HCT116 (cell line): ENCODE measurements at regions not wholly inside any gene's neighbourhood (a gene's known extent, or its start where the extent isn't known, plus 50 kb on each side); places are given as distances from the start of the nearest gene placed in this dataset.

ENCODE experiments used
- ATAC-seq: fragments of 200-7000 bp; cut with Tn5 transposase; 2 replicates; pipeline ENCODE4 v1.9.1; 2020; ENCODE audit warnings: mild to moderate bottlenecking, moderate library complexity
- BruUV-seq: library from RNA; stranded (reverse); fragments of 400-500 nt; replicated peaks from 2 replicates; lab custom pipeline; 2021; lab: Mats Ljungman, UMichigan
- CTCF ChIA-PET: fragments of 300-600 bp; sonication (Branson Sonifier 250); formaldehyde crosslinking; loops from one replicate; lab custom pipeline; 2021; ENCODE audit warnings: antibody characterized with exemption; lab: Charles Lee
- POLR2A ChIA-PET: fragments of 300-600, 350-600 bp; sonication (Branson Sonifier 250); formaldehyde crosslinking; loops from one replicate; lab custom pipeline; 2021; ENCODE audit warnings: antibody characterized with exemption; lab: Charles Lee
- RAD21 ChIA-PET, 2 experiments: fragments of 300-600 bp; sonication (Branson Sonifier 250); formaldehyde crosslinking; loops; one replicate each; lab custom pipeline; 2023; ENCODE audit warnings: low total read pairs in 2 of 2; ENCODE audit not compliant: uncharacterized antibody in 2 of 2, unreplicated experiment in 2 of 2, low non-redundant PET in 1 of 2; lab: Charles Lee
- DNase-seq: peaks from one replicate; pipeline ENCODE4 v3.0.0-alpha.2; 2010; ENCODE audit warnings: low read depth, low spot score
- H2AFZ ChIP-seq: fragments of 200-600 bp; shearing (Covaris generic), sonication (generic); 2 replicates; pipeline ENCODE4 v1.6.1; 2017; ENCODE audit warnings: low read depth, mixed run types, mixed read lengths, antibody characterized with exemption, low read length; ENCODE audit not compliant: poor library complexity, severe bottlenecking
- H3K27ac ChIP-seq: 2 replicates; pipeline ENCODE4 v1.5.1; 2012; ENCODE audit warnings: low read depth, low read length
- H3K27me3 ChIP-seq: fragments of 200-600 bp; sonication (generic); 2 replicates; pipeline ENCODE4 v1.6.1; 2016; ENCODE audit warnings: mixed run types, low read length, mixed read lengths; ENCODE audit not compliant: insufficient read depth
- H3K36me3 ChIP-seq, 2 experiments: fragments of 200-500 bp in 1 of 2; fragments of 200-600 bp in 1 of 2; sonication (Bioruptor generic) in 1 of 2; sonication (generic) in 1 of 2; 2 replicates each; pipeline versions ENCODE4 v1.5.1 to v1.6.1; 2014 to 2016; ENCODE audit warnings: low read length in 2 of 2, inconsistent platforms in 1 of 2, mixed read lengths in 1 of 2, mixed run types in 1 of 2; ENCODE audit not compliant: insufficient read depth in 2 of 2, control insufficient read depth in 1 of 2
- H3K4me1 ChIP-seq, 2 experiments: fragments of 200-600 bp in 1 of 2; sonication (generic) in 1 of 2; 2 replicates each; pipeline versions ENCODE4 v1.5.1 to v1.6.1; 2012 to 2017; ENCODE audit warnings: low read length in 2 of 2, inconsistent platforms in 1 of 2, mild to moderate bottlenecking in 1 of 2, mixed read lengths in 1 of 2, mixed run types in 1 of 2, moderate library complexity in 1 of 2; ENCODE audit not compliant: insufficient read depth in 2 of 2, control insufficient read depth in 1 of 2
- H3K4me2 ChIP-seq: fragments of 200-600 bp; sonication (generic); 2 replicates; pipeline ENCODE4 v1.6.1; 2017; ENCODE audit warnings: mixed run types, low read length, mixed read lengths
- H3K4me3 ChIP-seq, 2 experiments: fragments of 200-600 bp in 1 of 2; sonication (generic) in 1 of 2; replicated peaks in 1 of 2; 2 replicates each; pipeline ENCODE4 v1.5.1; 2011 to 2016; ENCODE audit warnings: low read length in 2 of 2, control low read depth in 1 of 2, low read depth in 1 of 2, mild to moderate bottlenecking in 1 of 2, mixed read lengths in 1 of 2, mixed run types in 1 of 2
- H3K79me2 ChIP-seq: fragments of 200-600 bp; sonication (generic); 2 replicates; pipeline ENCODE4 v1.6.1; 2017; ENCODE audit warnings: mild to moderate bottlenecking, mixed run types, low read length, moderate library complexity, mixed read lengths; ENCODE audit not compliant: insufficient read depth
- H3K9ac ChIP-seq: fragments of 200-600 bp; sonication (generic); 2 replicates; pipeline ENCODE4 v1.6.1; 2016; ENCODE audit warnings: low read length, mixed read lengths
- H3K9me2 ChIP-seq: fragments of 200-600 bp; sonication (generic), shearing (Covaris generic); 2 replicates; pipeline ENCODE4 v1.6.1; 2017; ENCODE audit warnings: mixed run types, mild to moderate bottlenecking, moderate library complexity; ENCODE audit not compliant: insufficient read depth
- H3K9me3 ChIP-seq, 2 experiments: fragments of 200-500 bp in 1 of 2; fragments of 200-600 bp in 1 of 2; sonication (Bioruptor generic) in 1 of 2; sonication (generic) in 1 of 2; 2 replicates each; pipeline ENCODE4 v1.6.1; 2014 to 2017; ENCODE audit warnings: low read length in 2 of 2, mixed read lengths in 2 of 2, inconsistent platforms in 1 of 2, low read depth in 1 of 2, mild to moderate bottlenecking in 1 of 2, mixed run types in 1 of 2, moderate library complexity in 1 of 2; ENCODE audit not compliant: control insufficient read depth in 1 of 2, insufficient read depth in 1 of 2
- H4K20me1 ChIP-seq: fragments of 200-600 bp; sonication (generic), shearing (Covaris generic); 2 replicates; pipeline ENCODE4 v1.6.1; 2017; ENCODE audit warnings: mixed run types, mild to moderate bottlenecking, moderate library complexity; ENCODE audit not compliant: insufficient read depth
- CBX3 ChIP-seq: IDR thresholded peaks from 2 replicates; pipeline ENCODE4 v1.6.1; 2012; ENCODE audit warnings: low read depth
- CTCF ChIP-seq, 3 experiments: fragments of 200-600 bp in 1 of 3; sonication (generic) in 1 of 3; IDR thresholded peaks in 2 of 3; conservative IDR thresholded peaks in 1 of 3; 2 replicates each; pipeline ENCODE4 v1.5.1; 2012 to 2017; ENCODE audit warnings: low read depth in 2 of 3, low read length in 2 of 3, antibody characterized with exemption in 1 of 3, borderline replicate concordance in 1 of 3, control low read depth in 1 of 3, mild to moderate bottlenecking in 1 of 3, mixed read lengths in 1 of 3, mixed run types in 1 of 3, moderate library complexity in 1 of 3; ENCODE audit not compliant: insufficient read depth in 1 of 3
- SRF ChIP-seq: IDR thresholded peaks from 2 replicates; pipeline ENCODE4 v1.6.1; 2012; ENCODE audit warnings: low read depth
- ZFX ChIP-seq: fragments of 450-650 bp; IDR thresholded peaks from 2 replicates; pipeline ENCODE4 v1.6.1; 2017
- intact Hi-C: fragments of 100-400 bp; cut with micrococcal nuclease; formaldehyde crosslinking; loops from 2 replicates; pipeline ENCODE4 v1.10.0; 2022
- TF ChIP-seq, protein P1 (sequence below): IDR thresholded peaks from 2 replicates; pipeline ENCODE4 v1.6.1; 2012; ENCODE audit warnings: low read depth
- TF ChIP-seq, protein P2 (sequence below): IDR thresholded peaks from 2 replicates; pipeline ENCODE4 v1.6.1; 2011; ENCODE audit warnings: mild to moderate bottlenecking, low read length, moderate library complexity; ENCODE audit not compliant: insufficient replicate concordance; ENCODE audit errors: extremely low read depth

- no peaks in the 10 kb centered on the region for H3K79me2 ChIP-seq
- H3K27me3 ChIP-seq = no peaks in the 10 kb centered on the region
- intact Hi-C loops = no loop called here
- RAD21 ChIA-PET = no interaction called here
- no TSS peak for BruUV-seq
- TF ChIP-seq CTCF (IDR thresholded peaks at IDR 0.05 in 2 of 3, conservative IDR thresholded peaks at IDR 0.05 in 1 of 3; ENCODE audit: borderline replicate concordance in 1 of 3, insufficient read depth in 1 of 3, low read depth in 2 of 3, low read length in 2 of 3) (no peak), ZFX (no peak), CBX3 (no peak), SRF (no peak)
- TF ChIP-seq, protein P1, sequence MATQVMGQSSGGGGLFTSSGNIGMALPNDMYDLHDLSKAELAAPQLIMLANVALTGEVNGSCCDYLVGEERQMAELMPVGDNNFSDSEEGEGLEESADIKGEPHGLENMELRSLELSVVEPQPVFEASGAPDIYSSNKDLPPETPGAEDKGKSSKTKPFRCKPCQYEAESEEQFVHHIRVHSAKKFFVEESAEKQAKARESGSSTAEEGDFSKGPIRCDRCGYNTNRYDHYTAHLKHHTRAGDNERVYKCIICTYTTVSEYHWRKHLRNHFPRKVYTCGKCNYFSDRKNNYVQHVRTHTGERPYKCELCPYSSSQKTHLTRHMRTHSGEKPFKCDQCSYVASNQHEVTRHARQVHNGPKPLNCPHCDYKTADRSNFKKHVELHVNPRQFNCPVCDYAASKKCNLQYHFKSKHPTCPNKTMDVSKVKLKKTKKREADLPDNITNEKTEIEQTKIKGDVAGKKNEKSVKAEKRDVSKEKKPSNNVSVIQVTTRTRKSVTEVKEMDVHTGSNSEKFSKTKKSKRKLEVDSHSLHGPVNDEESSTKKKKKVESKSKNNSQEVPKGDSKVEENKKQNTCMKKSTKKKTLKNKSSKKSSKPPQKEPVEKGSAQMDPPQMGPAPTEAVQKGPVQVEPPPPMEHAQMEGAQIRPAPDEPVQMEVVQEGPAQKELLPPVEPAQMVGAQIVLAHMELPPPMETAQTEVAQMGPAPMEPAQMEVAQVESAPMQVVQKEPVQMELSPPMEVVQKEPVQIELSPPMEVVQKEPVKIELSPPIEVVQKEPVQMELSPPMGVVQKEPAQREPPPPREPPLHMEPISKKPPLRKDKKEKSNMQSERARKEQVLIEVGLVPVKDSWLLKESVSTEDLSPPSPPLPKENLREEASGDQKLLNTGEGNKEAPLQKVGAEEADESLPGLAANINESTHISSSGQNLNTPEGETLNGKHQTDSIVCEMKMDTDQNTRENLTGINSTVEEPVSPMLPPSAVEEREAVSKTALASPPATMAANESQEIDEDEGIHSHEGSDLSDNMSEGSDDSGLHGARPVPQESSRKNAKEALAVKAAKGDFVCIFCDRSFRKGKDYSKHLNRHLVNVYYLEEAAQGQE = no peak
- TF ChIP-seq, protein P2, sequence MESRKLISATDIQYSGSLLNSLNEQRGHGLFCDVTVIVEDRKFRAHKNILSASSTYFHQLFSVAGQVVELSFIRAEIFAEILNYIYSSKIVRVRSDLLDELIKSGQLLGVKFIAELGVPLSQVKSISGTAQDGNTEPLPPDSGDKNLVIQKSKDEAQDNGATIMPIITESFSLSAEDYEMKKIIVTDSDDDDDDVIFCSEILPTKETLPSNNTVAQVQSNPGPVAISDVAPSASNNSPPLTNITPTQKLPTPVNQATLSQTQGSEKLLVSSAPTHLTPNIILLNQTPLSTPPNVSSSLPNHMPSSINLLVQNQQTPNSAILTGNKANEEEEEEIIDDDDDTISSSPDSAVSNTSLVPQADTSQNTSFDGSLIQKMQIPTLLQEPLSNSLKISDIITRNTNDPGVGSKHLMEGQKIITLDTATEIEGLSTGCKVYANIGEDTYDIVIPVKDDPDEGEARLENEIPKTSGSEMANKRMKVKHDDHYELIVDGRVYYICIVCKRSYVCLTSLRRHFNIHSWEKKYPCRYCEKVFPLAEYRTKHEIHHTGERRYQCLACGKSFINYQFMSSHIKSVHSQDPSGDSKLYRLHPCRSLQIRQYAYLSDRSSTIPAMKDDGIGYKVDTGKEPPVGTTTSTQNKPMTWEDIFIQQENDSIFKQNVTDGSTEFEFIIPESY = no peak
- no peaks in the 10 kb centered on the region for H3K9me2 ChIP-seq
- CTCF ChIA-PET = no interaction called here
- H3K36me3 ChIP-seq = no peaks in the 10 kb centered on the region
- DNase-seq = no peak
- no peak overlapping the region for H3K4me2 ChIP-seq
- H4K20me1 ChIP-seq = no peaks in the 10 kb centered on the region
- H3K9ac ChIP-seq = no peak overlapping the region
- peaks cover 9 to 10% of the 10 kb centered on the region in 2 experiments; a peak in 2 of 4 replicates for H3K9me3 ChIP-seq
- H3K4me1 ChIP-seq = no peaks in the 10 kb centered on the region
- ATAC-seq = no peak
- POLR2A ChIA-PET = no interaction called here
- no peak overlapping the region for H3K4me3 ChIP-seq
- no peak overlapping the region for H3K27ac ChIP-seq
- H2AFZ ChIP-seq = no peak overlapping the region
These were observed 413.6 kb upstream of the TCF4 start for GRCh38 chr18:56001576-56001975.
